Astrocyte (in vitro differentiated cells and primary cell): ENCODE measurements at regions not wholly inside any gene's neighbourhood (a gene's known extent, or its start where the extent isn't known, plus 50 kb on each side); places are given as distances from the start of the nearest gene placed in this dataset.
"Not testable (repeated sequence)": the region's sequence is repeated elsewhere in the genome, so short reads cannot be mapped to it uniquely, and the experiment has no call there.

Experiments
- DNase-seq: peaks from one replicate; pipeline ENCODE4 v3.0.0-alpha.2; 2010; ENCODE audit warnings: low read depth
- FAIRE-seq: peaks from 2 replicates; lab custom pipeline; 2011; peaks lifted over from hg19 to GRCh38; lab: Jason Lieb, UNC
- H2AFZ ChIP-seq: 2 replicates; pipeline ENCODE4 v1.6.0; 2012; ENCODE audit warnings: low read depth, low read length, inconsistent platforms
- H3K27ac ChIP-seq: 2 replicates; pipeline ENCODE4 v1.5.1; 2011; ENCODE audit warnings: low read depth, low read length, inconsistent platforms
- H3K27me3 ChIP-seq: 2 replicates; pipeline ENCODE4 v1.6.0; 2011; ENCODE audit warnings: low read length, inconsistent platforms; ENCODE audit not compliant: insufficient read depth
- H3K36me3 ChIP-seq: 2 replicates; pipeline ENCODE4 v1.5.1; 2011; ENCODE audit warnings: low read length, inconsistent platforms; ENCODE audit not compliant: insufficient read depth
- H3K4me1 ChIP-seq: 2 replicates; pipeline ENCODE4 v1.5.1; 2011; ENCODE audit warnings: low read length, inconsistent platforms; ENCODE audit not compliant: insufficient read depth
- H3K4me2 ChIP-seq: 2 replicates; pipeline ENCODE4 v1.6.0; 2012; ENCODE audit warnings: low read length, inconsistent platforms
- H3K4me3 ChIP-seq: 2 replicates; pipeline ENCODE4 v1.5.1; 2011; ENCODE audit warnings: low read depth, mild to moderate bottlenecking, low read length, inconsistent platforms; ENCODE audit not compliant: insufficient read depth
- H3K79me2 ChIP-seq: 2 replicates; pipeline ENCODE4 v1.6.0; 2012; ENCODE audit warnings: mild to moderate bottlenecking, low read length, inconsistent platforms; ENCODE audit not compliant: insufficient read depth
- H3K9ac ChIP-seq: 2 replicates; pipeline ENCODE4 v1.6.0; 2012; ENCODE audit warnings: mild to moderate bottlenecking, low read length, inconsistent platforms
- H3K9me3 ChIP-seq: 2 replicates; pipeline ENCODE4 v1.5.1; 2012; ENCODE audit warnings: low read depth, mild to moderate bottlenecking, low read length, inconsistent platforms; ENCODE audit not compliant: insufficient read depth
- H4K20me1 ChIP-seq: 2 replicates; pipeline ENCODE4 v1.6.0; 2012; ENCODE audit warnings: low read length, inconsistent platforms; ENCODE audit not compliant: insufficient read depth
- H3K27ac Mint-ChIP-seq: one replicate; pipeline ENCODE4 v1.8.0; 2021; ENCODE audit warnings: mild to moderate bottlenecking, mixed read lengths; ENCODE audit not compliant: unreplicated experiment
- H3K27me3 Mint-ChIP-seq: one replicate; pipeline ENCODE4 v1.8.0; 2021; ENCODE audit warnings: low read depth, mixed read lengths; ENCODE audit not compliant: unreplicated experiment
- H3K36me3 Mint-ChIP-seq: one replicate; pipeline ENCODE4 v1.8.0; 2021; ENCODE audit warnings: low read depth, mixed read lengths; ENCODE audit not compliant: unreplicated experiment
- H3K4me1 Mint-ChIP-seq: one replicate; pipeline ENCODE4 v1.8.0; 2021; ENCODE audit warnings: low read depth, mixed read lengths; ENCODE audit not compliant: unreplicated experiment
- H3K4me3 Mint-ChIP-seq: one replicate; pipeline ENCODE4 v1.8.0; 2021; ENCODE audit warnings: mild to moderate bottlenecking, moderate library complexity, mixed read lengths; ENCODE audit not compliant: unreplicated experiment
- H3K9me3 Mint-ChIP-seq: one replicate; pipeline ENCODE4 v1.8.0; 2021; ENCODE audit warnings: mild to moderate bottlenecking, mixed read lengths; ENCODE audit not compliant: unreplicated experiment
- CTCF ChIP-seq: IDR thresholded peaks from 2 replicates; pipeline ENCODE4 v1.5.1; 2011; ENCODE audit warnings: low read depth, mild to moderate bottlenecking, inconsistent platforms, low read length, moderate library complexity; ENCODE audit not compliant: insufficient read depth
- EZH2 ChIP-seq: IDR thresholded peaks from 2 replicates; pipeline ENCODE4 v1.6.1; 2012; ENCODE audit warnings: mild to moderate bottlenecking, low read length, inconsistent platforms; ENCODE audit not compliant: insufficient read depth

- TF ChIP-seq CTCF = peak; percentile 37
- TF ChIP-seq EZH2 = no peak
- Histone ChIP-seq H3K27me3 (no peaks in the 10 kb centered on the region), H3K4me3 (no peak overlapping the region), H3K36me3 (no peaks in the 10 kb centered on the region), H3K9me3 (peaks cover 7% of the 10 kb centered on the region), H3K9ac (no peak overlapping the region), H3K4me1 (peaks cover 5% of the 10 kb centered on the region), H4K20me1 (no peaks in the 10 kb centered on the region), H2AFZ (no peak overlapping the region), H3K79me2 (no peaks in the 10 kb centered on the region), H3K4me2 (no peak overlapping the region), H3K27ac (no peak overlapping the region)
- H3K4me1 Mint-ChIP-seq = peaks cover 4% of the 10 kb centered on the region
- H3K36me3 Mint-ChIP-seq = peaks cover 1% of the 10 kb centered on the region
- H3K27ac Mint-ChIP-seq = no peak overlapping the region
- H3K4me3 Mint-ChIP-seq = no peak overlapping the region
- FAIRE-seq (no peak), DNase-seq (no peak)
- peaks cover 15% of the 10 kb centered on the region for H3K27me3 Mint-ChIP-seq
- H3K9me3 Mint-ChIP-seq = peaks cover 8% of the 10 kb centered on the region
These were observed 86.6 kb downstream of the ASB1 start for GRCh38 chr2:238513346-238513745.

- H2AFZ ChIP-seq, H3K4me1 ChIP-seq, H3K4me3 ChIP-seq, H3K4me2 ChIP-seq, H3K36me3 ChIP-seq, H3K4me1 Mint-ChIP-seq, H4K20me1 ChIP-seq, H3K79me2 ChIP-seq, H3K9ac ChIP-seq, H3K9me3 Mint-ChIP-seq, H3K4me3 Mint-ChIP-seq, H3K27me3 ChIP-seq, H3K27ac Mint-ChIP-seq, H3K9me3 ChIP-seq, DNase-seq, H3K27ac ChIP-seq, FAIRE-seq, H3K36me3 Mint-ChIP-seq: not testable (repeated sequence)
- H3K27me3 Mint-ChIP-seq = peaks cover 13% of the 10 kb centered on the region
These were observed 87.3 kb downstream of the ASB1 start for GRCh38 chr2:238514024-238514423.

GRCh38 chr2:238515377-238515776, 88.7 kb downstream of the ASB1 start:
- Histone ChIP-seq H3K27ac (no peak overlapping the region), H3K4me3 (no peak overlapping the region), H3K9me3 (peaks cover 9% of the 10 kb centered on the region), H3K79me2 (no peaks in the 10 kb centered on the region), H3K4me1 (no peaks in the 10 kb centered on the region), H4K20me1 (no peaks in the 10 kb centered on the region), H3K9ac (no peak overlapping the region), H3K27me3 (no peaks in the 10 kb centered on the region), H2AFZ (no peak overlapping the region), H3K36me3 (no peaks in the 10 kb centered on the region), H3K4me2 (no peak overlapping the region)
- H3K4me1 Mint-ChIP-seq = peaks cover 4% of the 10 kb centered on the region
- H3K36me3 Mint-ChIP-seq = peaks cover 1% of the 10 kb centered on the region
- no peak overlapping the region for H3K4me3 Mint-ChIP-seq
- H3K9me3 Mint-ChIP-seq = peaks cover 8% of the 10 kb centered on the region
- TF ChIP-seq EZH2 (no peak), CTCF (no peak)
- peaks cover 5% of the 10 kb centered on the region for H3K27me3 Mint-ChIP-seq
- DNase-seq (no peak), FAIRE-seq (no peak)
- H3K27ac Mint-ChIP-seq = no peak overlapping the region
